22Rv1 (cell line): ENCODE measurements at regions not wholly inside any gene's neighbourhood (a gene's known extent, or its start where the extent isn't known, plus 50 kb on each side); places are given as distances from the start of the nearest gene placed in this dataset.

Source experiments
- ZFX ChIP-seq: fragments of 450-650 bp; IDR thresholded peaks from 2 replicates; pipeline ENCODE4 v1.6.1; 2017; ENCODE audit warnings: antibody characterized with exemption, borderline replicate concordance
- TF ChIP-seq, protein P1 (sequence below): fragments of 450-650 bp; IDR thresholded peaks from 2 replicates; pipeline ENCODE4 v1.5.1; 2017; ENCODE audit warnings: mild to moderate bottlenecking

DNA sequence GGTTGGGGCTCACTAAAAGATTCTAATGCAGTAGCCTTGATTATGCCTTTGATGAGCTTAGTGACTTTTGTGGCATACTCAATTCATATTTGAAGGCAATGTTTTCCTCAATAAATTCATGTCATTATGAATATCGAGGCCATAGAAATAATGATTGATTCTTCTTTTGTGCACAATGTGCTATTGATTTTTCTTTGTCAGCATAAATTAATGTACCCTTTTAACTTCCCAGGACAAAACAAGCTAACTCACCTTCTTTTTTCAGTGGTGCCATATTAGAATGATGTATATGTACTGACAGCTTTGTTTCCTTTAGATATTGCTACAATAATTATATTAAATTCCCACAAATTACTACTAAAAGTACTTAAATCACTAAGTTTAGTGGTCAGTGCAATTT lies 484.3 kb upstream of the HS3ST5 start:
- TF ChIP-seq, protein P1, sequence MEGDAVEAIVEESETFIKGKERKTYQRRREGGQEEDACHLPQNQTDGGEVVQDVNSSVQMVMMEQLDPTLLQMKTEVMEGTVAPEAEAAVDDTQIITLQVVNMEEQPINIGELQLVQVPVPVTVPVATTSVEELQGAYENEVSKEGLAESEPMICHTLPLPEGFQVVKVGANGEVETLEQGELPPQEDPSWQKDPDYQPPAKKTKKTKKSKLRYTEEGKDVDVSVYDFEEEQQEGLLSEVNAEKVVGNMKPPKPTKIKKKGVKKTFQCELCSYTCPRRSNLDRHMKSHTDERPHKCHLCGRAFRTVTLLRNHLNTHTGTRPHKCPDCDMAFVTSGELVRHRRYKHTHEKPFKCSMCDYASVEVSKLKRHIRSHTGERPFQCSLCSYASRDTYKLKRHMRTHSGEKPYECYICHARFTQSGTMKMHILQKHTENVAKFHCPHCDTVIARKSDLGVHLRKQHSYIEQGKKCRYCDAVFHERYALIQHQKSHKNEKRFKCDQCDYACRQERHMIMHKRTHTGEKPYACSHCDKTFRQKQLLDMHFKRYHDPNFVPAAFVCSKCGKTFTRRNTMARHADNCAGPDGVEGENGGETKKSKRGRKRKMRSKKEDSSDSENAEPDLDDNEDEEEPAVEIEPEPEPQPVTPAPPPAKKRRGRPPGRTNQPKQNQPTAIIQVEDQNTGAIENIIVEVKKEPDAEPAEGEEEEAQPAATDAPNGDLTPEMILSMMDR: no peak
- TF ChIP-seq ZFX: no peak
